Activated B cell treated with CpG ODN at 0.5 μM for 24 hours (primary cell): ENCODE measurements at regions not wholly inside any gene's neighbourhood (a gene's known extent, or its start where the extent isn't known, plus 50 kb on each side); places are given as distances from the start of the nearest gene placed in this dataset.

Experiments
- ATAC-seq: fragments of 200-7000 bp; cut with Tn5 transposase; one replicate; pipeline ENCODE4 v1.10.0; 2021; ENCODE audit warnings: low read depth, mild to moderate bottlenecking, moderate library complexity
- CTCF ChIA-PET: fragments of 350-600 bp; sonication (Branson Sonifier 250); formaldehyde crosslinking; loops from one replicate; lab custom pipeline; 2021; ENCODE audit warnings: antibody characterized with exemption; lab: Charles Lee
- POLR2A ChIA-PET: fragments of 350-600 bp; sonication (Branson Sonifier 250); formaldehyde crosslinking; loops from one replicate; lab custom pipeline; 2021; ENCODE audit warnings: antibody characterized with exemption; lab: Charles Lee
- DNase-seq: peaks from one replicate; pipeline ENCODE4 v3.0.0; 2022
- H3K27ac Mint-ChIP-seq: one replicate; pipeline ENCODE4 v1.8.0; 2020; ENCODE audit warnings: mixed read lengths
- H3K27me3 Mint-ChIP-seq: one replicate; pipeline ENCODE4 v1.8.0; 2021; ENCODE audit warnings: mixed read lengths
- H3K36me3 Mint-ChIP-seq: one replicate; pipeline ENCODE4 v1.8.0; 2021; ENCODE audit warnings: low read depth, mixed read lengths
- H3K4me1 Mint-ChIP-seq: one replicate; pipeline ENCODE4 v1.8.0; 2021; ENCODE audit warnings: mixed read lengths
- H3K4me3 Mint-ChIP-seq: one replicate; pipeline ENCODE4 v1.8.0; 2020; ENCODE audit warnings: mild to moderate bottlenecking, mixed read lengths
- H3K9me3 Mint-ChIP-seq: one replicate; pipeline ENCODE4 v1.8.0; 2020; ENCODE audit warnings: mixed read lengths
- intact Hi-C: fragments of 100-400 bp; cut with micrococcal nuclease; formaldehyde crosslinking; loops from one replicate; pipeline ENCODE4 v1.15.1; 2024
- TF ChIP-seq, protein P1 (sequence below): fragments of 200-600 bp; IDR thresholded peaks from one replicate; pipeline ENCODE4 v1.8.0; 2022; ENCODE audit warnings: antibody characterized with exemption, mild to moderate bottlenecking

DNA sequence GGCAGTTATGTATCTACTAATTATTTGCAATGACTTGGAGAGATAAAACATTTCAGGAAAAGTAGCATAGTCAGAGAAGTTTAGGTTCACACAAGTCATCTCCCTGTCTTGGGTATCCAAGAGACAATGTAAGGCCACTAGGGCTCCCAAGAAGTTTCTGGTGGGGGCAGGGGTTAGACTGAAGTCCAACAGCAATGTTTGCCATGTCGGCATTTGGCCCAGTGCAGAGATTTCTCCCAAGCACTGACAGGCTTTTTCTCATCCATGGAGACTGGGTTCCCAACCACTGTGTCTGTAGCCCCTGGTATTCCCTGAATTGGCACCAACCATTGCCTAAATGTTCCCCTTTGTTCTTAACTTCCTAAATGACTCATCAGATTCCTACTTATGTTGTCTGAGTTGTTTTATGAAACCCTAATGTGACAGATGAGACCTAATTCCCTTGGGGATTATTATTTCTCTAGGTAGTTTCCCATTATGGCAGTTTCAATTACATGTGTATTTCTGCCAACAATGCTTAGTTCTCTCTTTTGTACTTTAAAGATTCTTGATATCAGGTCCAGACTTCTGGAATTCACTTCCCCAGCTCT is 103.6 kb upstream of the EGFLAM start:
- Mint-ChIP-seq H3K27ac (no peak overlapping the region), H3K36me3 (no peaks in the 10 kb centered on the region), H3K9me3 (peaks cover 2% of the 10 kb centered on the region), H3K27me3 (peaks cover 8% of the 10 kb centered on the region), H3K4me1 (no peaks in the 10 kb centered on the region), H3K4me3 (no peak overlapping the region)
- ChIA-PET CTCF (no interaction called here), POLR2A (no interaction called here)
- TF ChIP-seq, protein P1, sequence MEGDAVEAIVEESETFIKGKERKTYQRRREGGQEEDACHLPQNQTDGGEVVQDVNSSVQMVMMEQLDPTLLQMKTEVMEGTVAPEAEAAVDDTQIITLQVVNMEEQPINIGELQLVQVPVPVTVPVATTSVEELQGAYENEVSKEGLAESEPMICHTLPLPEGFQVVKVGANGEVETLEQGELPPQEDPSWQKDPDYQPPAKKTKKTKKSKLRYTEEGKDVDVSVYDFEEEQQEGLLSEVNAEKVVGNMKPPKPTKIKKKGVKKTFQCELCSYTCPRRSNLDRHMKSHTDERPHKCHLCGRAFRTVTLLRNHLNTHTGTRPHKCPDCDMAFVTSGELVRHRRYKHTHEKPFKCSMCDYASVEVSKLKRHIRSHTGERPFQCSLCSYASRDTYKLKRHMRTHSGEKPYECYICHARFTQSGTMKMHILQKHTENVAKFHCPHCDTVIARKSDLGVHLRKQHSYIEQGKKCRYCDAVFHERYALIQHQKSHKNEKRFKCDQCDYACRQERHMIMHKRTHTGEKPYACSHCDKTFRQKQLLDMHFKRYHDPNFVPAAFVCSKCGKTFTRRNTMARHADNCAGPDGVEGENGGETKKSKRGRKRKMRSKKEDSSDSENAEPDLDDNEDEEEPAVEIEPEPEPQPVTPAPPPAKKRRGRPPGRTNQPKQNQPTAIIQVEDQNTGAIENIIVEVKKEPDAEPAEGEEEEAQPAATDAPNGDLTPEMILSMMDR: no peak
- ATAC-seq (no peak), DNase-seq (no peak)
- intact Hi-C loops: no loop called here

DNA sequence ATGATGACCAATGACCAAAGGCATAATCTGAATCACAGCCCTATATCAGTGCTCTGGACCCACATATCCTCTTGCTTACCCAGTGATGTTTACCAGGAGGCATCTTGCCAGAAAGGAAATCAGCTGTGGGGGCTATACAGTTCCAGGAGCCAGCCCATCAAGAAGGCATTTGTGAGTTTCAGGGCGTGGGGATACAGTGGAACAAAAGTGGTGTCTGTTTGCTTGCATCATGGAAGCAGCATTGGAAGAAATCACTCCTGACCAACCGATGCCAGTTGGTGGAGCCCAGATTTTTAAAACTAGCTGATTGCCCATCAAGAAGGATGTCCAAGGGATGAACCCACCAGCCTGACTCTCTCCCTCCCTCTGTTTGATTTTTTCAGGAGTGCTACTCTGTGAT is 106.5 kb upstream of the EGFLAM start:
- ATAC-seq (no peak), DNase-seq (no peak)
- peaks cover 9% of the 10 kb centered on the region for H3K27me3 Mint-ChIP-seq
- H3K9me3 Mint-ChIP-seq: peaks cover 2% of the 10 kb centered on the region
- no peaks in the 10 kb centered on the region for H3K36me3 Mint-ChIP-seq
- intact Hi-C loops: no loop called here
- CTCF ChIA-PET: no interaction called here
- TF ChIP-seq, protein P1: no peak
- no peaks in the 10 kb centered on the region for H3K4me1 Mint-ChIP-seq
- POLR2A ChIA-PET: no interaction called here
- no peak overlapping the region for H3K4me3 Mint-ChIP-seq
- no peak overlapping the region for H3K27ac Mint-ChIP-seq

DNA sequence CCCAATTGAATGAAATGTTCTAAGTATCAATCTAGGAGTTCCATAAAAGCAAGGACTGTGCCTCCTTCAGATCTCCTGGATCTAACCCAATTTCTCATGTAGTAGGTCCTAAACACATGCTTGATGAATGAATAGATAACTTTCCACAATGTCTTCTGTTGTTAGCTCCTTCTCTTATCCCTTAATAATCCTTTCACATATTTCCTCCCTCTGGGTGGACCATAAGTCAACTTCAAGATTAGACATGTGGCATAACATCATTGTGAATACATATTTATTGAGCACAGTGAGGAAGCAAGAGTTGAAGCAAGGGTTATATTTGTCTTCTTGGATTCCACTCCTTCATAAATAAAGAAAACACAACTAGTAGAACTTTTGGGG is 108.6 kb upstream of the EGFLAM start:
- H3K4me3 Mint-ChIP-seq: no peak overlapping the region
- H3K36me3 Mint-ChIP-seq: no peaks in the 10 kb centered on the region
- no peak overlapping the region for H3K27ac Mint-ChIP-seq
- TF ChIP-seq, protein P1: no peak
- DNase-seq (no peak), ATAC-seq (no peak)
- CTCF ChIA-PET: no interaction called here
- POLR2A ChIA-PET: no interaction called here
- intact Hi-C loops: no loop called here
- peaks cover 9% of the 10 kb centered on the region for H3K27me3 Mint-ChIP-seq
- H3K9me3 Mint-ChIP-seq: peaks cover 2% of the 10 kb centered on the region
- no peaks in the 10 kb centered on the region for H3K4me1 Mint-ChIP-seq

DNA sequence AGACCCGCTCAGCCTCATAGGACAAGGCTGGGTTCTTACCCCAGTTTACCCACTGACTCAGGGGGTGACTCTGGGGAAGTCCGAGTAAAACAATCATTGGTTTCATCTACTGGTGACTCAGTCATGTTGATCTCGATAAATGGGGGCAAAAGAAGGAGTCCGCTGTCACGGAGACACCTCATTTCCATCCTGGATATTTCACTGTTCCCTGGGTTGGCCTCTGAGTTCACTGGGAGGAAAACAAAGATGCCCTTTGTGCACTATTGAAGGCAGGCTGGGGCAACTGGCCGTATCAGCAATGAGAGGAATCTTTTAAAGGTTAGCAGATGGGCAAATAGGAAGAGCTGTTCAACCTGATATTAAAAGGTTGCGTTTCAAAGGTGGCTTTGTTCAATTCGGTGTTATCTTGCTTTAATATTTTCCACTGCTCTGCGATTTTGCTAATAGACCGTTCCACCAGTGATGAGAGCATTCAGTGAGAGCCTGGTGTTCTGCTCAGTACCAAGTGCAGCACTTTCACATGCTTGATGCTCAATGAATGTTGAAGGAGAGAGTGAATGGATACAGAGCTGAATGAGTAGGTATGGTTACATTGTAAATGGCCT is 110.2 kb upstream of the EGFLAM start:
- intact Hi-C loops: no loop called here
- peaks cover 2% of the 10 kb centered on the region for H3K9me3 Mint-ChIP-seq
- peaks cover 3% of the 10 kb centered on the region for H3K27me3 Mint-ChIP-seq
- ATAC-seq (no peak), DNase-seq (no peak)
- H3K27ac Mint-ChIP-seq: no peak overlapping the region
- H3K36me3 Mint-ChIP-seq: no peaks in the 10 kb centered on the region
- TF ChIP-seq, protein P1: no peak
- H3K4me3 Mint-ChIP-seq: no peak overlapping the region
- CTCF ChIA-PET: no interaction called here
- no peaks in the 10 kb centered on the region for H3K4me1 Mint-ChIP-seq
- POLR2A ChIA-PET: no interaction called here

DNA sequence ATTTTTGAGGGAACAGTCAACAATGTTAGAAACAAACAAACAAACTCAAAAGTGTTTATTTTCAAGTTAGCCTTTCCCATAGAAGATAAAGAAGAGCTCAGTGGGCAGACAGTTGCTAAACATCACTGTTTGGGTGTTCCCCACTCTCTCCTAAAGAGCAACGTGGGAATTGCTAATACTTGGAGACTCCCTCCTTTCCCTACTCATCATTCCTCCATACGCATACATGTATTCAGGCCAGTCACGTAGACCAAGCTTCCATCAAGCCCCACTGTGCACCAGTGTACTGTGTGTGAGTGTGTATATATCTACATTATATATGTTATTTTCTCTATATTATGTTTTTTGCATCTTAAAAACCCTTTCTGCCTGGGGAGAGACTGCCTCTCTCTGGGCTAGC is 115.0 kb upstream of the EGFLAM start:
- H3K27me3 Mint-ChIP-seq: peaks cover 2% of the 10 kb centered on the region
- no peak overlapping the region for H3K4me3 Mint-ChIP-seq
- TF ChIP-seq, protein P1: no peak
- ChIA-PET POLR2A (no interaction called here), CTCF (no interaction called here)
- H3K9me3 Mint-ChIP-seq: no peaks in the 10 kb centered on the region
- H3K27ac Mint-ChIP-seq: no peak overlapping the region
- no peaks in the 10 kb centered on the region for H3K36me3 Mint-ChIP-seq
- DNase-seq (no peak), ATAC-seq (no peak)
- intact Hi-C loops: no loop called here
- no peaks in the 10 kb centered on the region for H3K4me1 Mint-ChIP-seq
